ENCODE measurements at regions not wholly inside any gene's neighbourhood (a gene's known extent, or its start where the extent isn't known, plus 50 kb on each side); places are given as distances from the start of the nearest gene placed in this dataset.

DNA sequence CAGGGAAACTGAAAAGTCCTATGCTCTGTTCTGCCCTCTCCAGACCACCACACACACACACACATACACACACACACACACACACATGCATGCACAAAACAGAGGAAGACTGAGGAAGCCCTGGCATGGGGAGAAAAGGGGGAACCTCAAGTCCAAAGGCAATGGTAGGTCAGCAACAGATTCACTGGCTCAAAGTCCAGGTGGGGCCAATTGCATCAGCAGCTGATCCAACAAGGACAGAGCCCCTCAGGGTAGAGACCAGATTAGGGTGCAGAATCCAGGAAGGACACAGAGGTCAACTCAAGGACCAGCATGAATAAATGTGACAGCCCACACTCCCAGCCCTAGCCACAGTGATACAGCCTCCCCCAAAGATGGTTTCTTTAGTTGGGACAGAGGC is 425.0 kb upstream of the SOX5 start:
- Histone ChIP-seq H3K9me3 (no peaks in the 10 kb centered on the region), H3K4me3 (no peak overlapping the region), H3K4me1 (peaks cover 0 to 3% (median 0%) of the 10 kb centered on the region in 4 donors), H3K27ac (no peak overlapping the region), H3K27me3 (no peaks in the 10 kb centered on the region), H3K36me3 (no peaks in the 10 kb centered on the region)
- DNase-seq (ENCODE audit: low spot score in 2 of 2), result no peak
- TF ChIP-seq EP300 (IDR thresholded peaks at IDR 0.05), result no peak
- TF ChIP-seq, protein P1, sequence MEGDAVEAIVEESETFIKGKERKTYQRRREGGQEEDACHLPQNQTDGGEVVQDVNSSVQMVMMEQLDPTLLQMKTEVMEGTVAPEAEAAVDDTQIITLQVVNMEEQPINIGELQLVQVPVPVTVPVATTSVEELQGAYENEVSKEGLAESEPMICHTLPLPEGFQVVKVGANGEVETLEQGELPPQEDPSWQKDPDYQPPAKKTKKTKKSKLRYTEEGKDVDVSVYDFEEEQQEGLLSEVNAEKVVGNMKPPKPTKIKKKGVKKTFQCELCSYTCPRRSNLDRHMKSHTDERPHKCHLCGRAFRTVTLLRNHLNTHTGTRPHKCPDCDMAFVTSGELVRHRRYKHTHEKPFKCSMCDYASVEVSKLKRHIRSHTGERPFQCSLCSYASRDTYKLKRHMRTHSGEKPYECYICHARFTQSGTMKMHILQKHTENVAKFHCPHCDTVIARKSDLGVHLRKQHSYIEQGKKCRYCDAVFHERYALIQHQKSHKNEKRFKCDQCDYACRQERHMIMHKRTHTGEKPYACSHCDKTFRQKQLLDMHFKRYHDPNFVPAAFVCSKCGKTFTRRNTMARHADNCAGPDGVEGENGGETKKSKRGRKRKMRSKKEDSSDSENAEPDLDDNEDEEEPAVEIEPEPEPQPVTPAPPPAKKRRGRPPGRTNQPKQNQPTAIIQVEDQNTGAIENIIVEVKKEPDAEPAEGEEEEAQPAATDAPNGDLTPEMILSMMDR (IDR thresholded peaks at IDR 0.05), result no peak
- no peak for TF ChIP-seq POLR2A (IDR thresholded peaks at IDR 0.05)

GRCh38 chr12:24373004-24373403 is 423.5 kb upstream of the SOX5 start:
- no peaks in the 10 kb centered on the region for H3K27me3 ChIP-seq
- DNase-seq (ENCODE audit: low spot score in 2 of 2), result no peak
- TF ChIP-seq EP300 (IDR thresholded peaks at IDR 0.05), result no peak
- TF ChIP-seq, protein P1 (IDR thresholded peaks at IDR 0.05), result no peak
- no peak for TF ChIP-seq POLR2A (IDR thresholded peaks at IDR 0.05)
- no peak overlapping the region for H3K27ac ChIP-seq
- no peaks in the 10 kb centered on the region for H3K36me3 ChIP-seq
- no peak overlapping the region for H3K4me3 ChIP-seq
- H3K4me1 ChIP-seq, result no peaks in the 10 kb centered on the region
- no peaks in the 10 kb centered on the region for H3K9me3 ChIP-seq
- 92 to 94% methylated on average over 3 of the region's 3 CpGs for WGBS, 2 donors

DNA sequence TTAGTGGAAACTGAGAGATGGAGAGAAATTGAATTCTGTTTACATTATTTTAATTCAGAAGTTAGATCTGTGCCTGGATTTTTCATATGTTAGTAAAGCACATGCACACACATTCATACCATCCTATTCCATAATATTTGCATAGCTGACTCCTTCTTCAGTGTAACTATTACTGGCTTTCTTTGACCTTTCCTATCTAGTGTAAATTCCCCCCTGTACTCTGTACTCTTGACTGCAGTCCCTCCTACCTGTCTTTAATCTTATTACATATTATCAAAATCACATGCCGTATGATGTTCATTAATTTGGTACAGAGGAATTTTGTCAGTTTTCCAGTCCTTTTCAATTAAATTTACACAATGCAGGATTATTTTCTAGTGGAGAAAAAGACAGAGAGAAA is 417.0 kb upstream of the SOX5 start:
- DNase-seq (ENCODE audit: low spot score in 2 of 2), result no peak
- H3K9me3 ChIP-seq, result no peaks in the 10 kb centered on the region
- no peak overlapping the region for H3K4me3 ChIP-seq
- peaks cover 0 to 4% (median 0%) of the 10 kb centered on the region in 4 donors for H3K4me1 ChIP-seq
- TF ChIP-seq EP300 (IDR thresholded peaks at IDR 0.05) (no peak), POLR2A (IDR thresholded peaks at IDR 0.05) (no peak)
- TF ChIP-seq, protein P1 (IDR thresholded peaks at IDR 0.05), result no peak
- no peaks in the 10 kb centered on the region for H3K36me3 ChIP-seq
- H3K27ac ChIP-seq, result no peak overlapping the region
- 81 to 94% methylated on average over 1 of the region's 1 CpG for WGBS, 2 donors
- no peaks in the 10 kb centered on the region for H3K27me3 ChIP-seq

- no peak for TF ChIP-seq POLR2A (IDR thresholded peaks at IDR 0.05)
- TF ChIP-seq, protein P1 (IDR thresholded peaks at IDR 0.05), result no peak
- TF ChIP-seq EP300 (IDR thresholded peaks at IDR 0.05), result no peak
- Histone ChIP-seq H3K36me3 (no peaks in the 10 kb centered on the region), H3K27me3 (no peaks in the 10 kb centered on the region), H3K9me3 (no peaks in the 10 kb centered on the region), H3K4me3 (no peak overlapping the region), H3K4me1 (peaks cover 0 to 17% (median under 1%) of the 10 kb centered on the region in 4 donors), H3K27ac (no peak overlapping the region)
- 55 to 58% methylated on average over 2 of the region's 2 CpGs for WGBS, 2 donors
- no peak for DNase-seq (ENCODE audit: low spot score in 2 of 2)
Observed at GRCh38 chr12:24364921-24365320, 415.5 kb upstream of the SOX5 start.

DNA sequence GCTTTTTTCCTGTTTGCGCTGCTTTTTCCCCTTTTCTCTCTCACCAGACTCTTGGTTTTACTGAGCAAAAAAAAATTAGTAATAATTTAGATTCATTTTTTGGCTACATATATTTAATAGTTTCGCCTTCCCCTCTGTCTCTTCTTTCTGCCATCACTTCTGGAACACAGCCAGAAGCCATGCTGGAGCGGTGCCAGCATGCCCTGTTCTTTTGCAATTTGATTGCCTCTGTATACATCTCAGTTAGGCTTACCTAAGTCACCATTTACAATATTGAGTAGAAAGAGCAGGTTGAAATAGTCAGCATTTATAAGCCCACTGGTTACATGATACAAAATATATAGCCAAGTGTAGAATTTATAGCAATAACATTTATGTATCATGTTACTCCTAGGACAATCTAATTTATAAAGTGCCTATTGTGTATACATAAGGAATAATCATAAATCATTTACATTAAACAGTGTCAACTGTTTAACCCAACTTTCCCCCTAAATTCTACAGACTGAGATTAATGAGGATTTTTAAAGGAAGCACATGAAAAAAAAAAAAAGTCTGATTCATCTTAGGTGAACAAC is 413.8 kb upstream of the SOX5 start:
- Histone ChIP-seq H3K27ac (no peak overlapping the region), H3K36me3 (no peaks in the 10 kb centered on the region), H3K27me3 (no peaks in the 10 kb centered on the region), H3K4me3 (no peak overlapping the region), H3K4me1 (peaks cover 0 to 26% (median 3%) of the 10 kb centered on the region in 4 donors), H3K9me3 (no peaks in the 10 kb centered on the region)
- 76 to 81% methylated on average over 3 of the region's 3 CpGs for WGBS, 2 donors
- DNase-seq (ENCODE audit: low spot score in 2 of 2), result no peak
- no peak for TF ChIP-seq EP300 (IDR thresholded peaks at IDR 0.05)
- TF ChIP-seq, protein P1 (IDR thresholded peaks at IDR 0.05), result no peak
- no peak for TF ChIP-seq POLR2A (IDR thresholded peaks at IDR 0.05)
